ENCODE measurements at regions not wholly inside any gene's neighbourhood (a gene's known extent, or its start where the extent isn't known, plus 50 kb on each side); places are given as distances from the start of the nearest gene placed in this dataset.
A peak's percentile ranks its signal among the peaks of the same experiment; 100 is the strongest.

DNA sequence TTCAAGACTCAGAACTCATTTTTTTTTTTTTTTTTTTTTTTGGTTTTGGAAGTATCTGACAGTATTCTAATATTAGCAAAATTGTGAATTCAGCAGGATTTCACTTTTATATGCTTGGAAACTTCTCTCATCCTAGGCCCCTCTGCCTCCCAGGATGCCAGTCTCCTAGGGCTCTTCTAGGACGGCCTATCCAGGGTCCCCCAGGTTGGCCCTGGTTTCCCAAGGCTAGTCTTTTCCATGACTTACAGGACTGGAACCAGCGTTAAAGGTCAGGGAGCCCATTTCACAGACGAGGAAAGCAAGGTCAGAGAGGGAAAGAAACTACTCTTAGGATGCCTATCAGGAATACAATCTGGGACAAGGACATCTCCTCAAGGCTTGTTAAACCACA lies 412.5 kb downstream of the PTPRU start:
- Histone ChIP-seq H3K36me3 (ENCODE audit: control insufficient read depth, insufficient read depth, low read length) (no peaks in the 10 kb centered on the region), H3K27me3 (ENCODE audit: control insufficient read depth, insufficient read depth, low read length, poor library complexity, severe bottlenecking) (no peaks in the 10 kb centered on the region), H3K4me1 (ENCODE audit: control insufficient read depth, insufficient read depth, low read length) (no peaks in the 10 kb centered on the region), H3K9me3 (ENCODE audit: control insufficient read depth, low read length) (no peaks in the 10 kb centered on the region), H3K9ac (ENCODE audit: extremely low read depth, low read length, poor library complexity, severe bottlenecking) (no peak overlapping the region), H3K4me3 (ENCODE audit: low read length) (no peak overlapping the region), H3K27ac (ENCODE audit: low read depth, low read length) (no peak overlapping the region)
- no peak overlapping the region for H3K27ac Mint-ChIP-seq
- peaks cover 11% of the 10 kb centered on the region for H3K4me1 Mint-ChIP-seq
- H3K4me3 Mint-ChIP-seq, result no peak overlapping the region
- no peaks in the 10 kb centered on the region for H3K36me3 Mint-ChIP-seq (ENCODE audit: low read depth)
- DNase-seq, result peak; percentile 4
- peaks cover 45% of the 10 kb centered on the region for H3K27me3 Mint-ChIP-seq (ENCODE audit: insufficient read depth)
- no peaks in the 10 kb centered on the region for H3K9me3 Mint-ChIP-seq
- WGBS, 2 experiments (ENCODE audit: insufficient coverage in 1 of 2, insufficient read length in 1 of 2), result 94 to 97% methylated on average over 3 of the region's 3 CpGs
- TF ChIP-seq, protein P1, sequence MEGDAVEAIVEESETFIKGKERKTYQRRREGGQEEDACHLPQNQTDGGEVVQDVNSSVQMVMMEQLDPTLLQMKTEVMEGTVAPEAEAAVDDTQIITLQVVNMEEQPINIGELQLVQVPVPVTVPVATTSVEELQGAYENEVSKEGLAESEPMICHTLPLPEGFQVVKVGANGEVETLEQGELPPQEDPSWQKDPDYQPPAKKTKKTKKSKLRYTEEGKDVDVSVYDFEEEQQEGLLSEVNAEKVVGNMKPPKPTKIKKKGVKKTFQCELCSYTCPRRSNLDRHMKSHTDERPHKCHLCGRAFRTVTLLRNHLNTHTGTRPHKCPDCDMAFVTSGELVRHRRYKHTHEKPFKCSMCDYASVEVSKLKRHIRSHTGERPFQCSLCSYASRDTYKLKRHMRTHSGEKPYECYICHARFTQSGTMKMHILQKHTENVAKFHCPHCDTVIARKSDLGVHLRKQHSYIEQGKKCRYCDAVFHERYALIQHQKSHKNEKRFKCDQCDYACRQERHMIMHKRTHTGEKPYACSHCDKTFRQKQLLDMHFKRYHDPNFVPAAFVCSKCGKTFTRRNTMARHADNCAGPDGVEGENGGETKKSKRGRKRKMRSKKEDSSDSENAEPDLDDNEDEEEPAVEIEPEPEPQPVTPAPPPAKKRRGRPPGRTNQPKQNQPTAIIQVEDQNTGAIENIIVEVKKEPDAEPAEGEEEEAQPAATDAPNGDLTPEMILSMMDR (conservative IDR thresholded peaks at IDR 0.05), result no peak

DNA sequence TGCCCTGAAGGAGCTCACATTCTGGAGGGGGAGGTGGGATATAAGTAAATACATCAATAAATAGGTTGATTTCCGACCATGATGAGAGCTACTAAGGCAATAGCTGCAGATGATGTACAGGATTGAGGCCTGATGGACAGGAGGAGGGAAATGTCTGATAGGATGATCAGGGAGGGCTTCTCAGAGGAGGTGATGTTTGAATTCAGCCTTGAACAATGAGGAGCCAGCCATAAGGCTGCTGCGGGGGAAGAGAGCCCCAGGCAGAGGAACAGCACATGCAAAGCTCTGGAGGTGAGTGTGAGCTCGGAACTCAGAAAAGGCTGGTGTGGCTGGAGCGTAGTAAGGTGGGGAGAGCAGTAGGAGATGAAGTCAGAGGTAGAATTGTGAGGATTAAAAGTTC lies 411.7 kb downstream of the PTPRU start:
- TF ChIP-seq, protein P1 (conservative IDR thresholded peaks at IDR 0.05), result no peak
- 82 to 84% methylated on average over 4 of the region's 4 CpGs for WGBS, 2 experiments (ENCODE audit: insufficient coverage in 1 of 2, insufficient read length in 1 of 2)
- Mint-ChIP-seq H3K36me3 (ENCODE audit: low read depth) (no peaks in the 10 kb centered on the region), H3K4me3 (no peak overlapping the region), H3K27me3 (ENCODE audit: insufficient read depth) (peaks cover 50% of the 10 kb centered on the region), H3K4me1 (peaks cover 11% of the 10 kb centered on the region), H3K9me3 (no peaks in the 10 kb centered on the region), H3K27ac (no peak overlapping the region)
- Histone ChIP-seq H3K9me3 (ENCODE audit: control insufficient read depth, low read length) (no peaks in the 10 kb centered on the region), H3K36me3 (ENCODE audit: control insufficient read depth, insufficient read depth, low read length) (no peaks in the 10 kb centered on the region), H3K27me3 (ENCODE audit: control insufficient read depth, insufficient read depth, low read length, poor library complexity, severe bottlenecking) (no peaks in the 10 kb centered on the region), H3K4me3 (ENCODE audit: low read length) (no peak overlapping the region), H3K9ac (ENCODE audit: extremely low read depth, low read length, poor library complexity, severe bottlenecking) (no peak overlapping the region), H3K4me1 (ENCODE audit: control insufficient read depth, insufficient read depth, low read length) (no peaks in the 10 kb centered on the region), H3K27ac (ENCODE audit: low read depth, low read length) (no peak overlapping the region)
- peak; percentile 24 for DNase-seq

DNA sequence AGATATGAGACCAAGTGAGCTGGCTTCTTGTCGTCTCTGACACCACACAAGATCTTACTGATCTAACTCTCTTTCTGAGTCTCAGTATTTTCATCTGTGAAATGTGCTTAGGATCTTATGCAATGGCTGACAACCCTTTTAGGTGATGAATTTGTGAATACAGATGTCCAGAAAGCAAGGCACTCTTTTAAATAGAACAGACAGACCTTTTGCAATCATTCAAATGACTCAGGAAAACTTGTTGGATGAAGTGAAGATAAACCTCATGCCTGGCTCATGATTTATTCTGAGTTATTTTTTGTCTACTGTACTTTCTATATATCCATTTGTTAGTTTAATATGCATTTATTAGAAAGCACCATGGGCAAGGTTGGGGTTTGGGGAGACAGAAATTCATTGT lies 411.3 kb downstream of the PTPRU start:
- Mint-ChIP-seq H3K36me3 (ENCODE audit: low read depth) (no peaks in the 10 kb centered on the region), H3K4me3 (no peak overlapping the region), H3K4me1 (peaks cover 11% of the 10 kb centered on the region), H3K27ac (no peak overlapping the region), H3K9me3 (no peaks in the 10 kb centered on the region), H3K27me3 (ENCODE audit: insufficient read depth) (peaks cover 54% of the 10 kb centered on the region)
- Histone ChIP-seq H3K27me3 (ENCODE audit: control insufficient read depth, insufficient read depth, low read length, poor library complexity, severe bottlenecking) (no peaks in the 10 kb centered on the region), H3K9me3 (ENCODE audit: control insufficient read depth, low read length) (no peaks in the 10 kb centered on the region), H3K27ac (ENCODE audit: low read depth, low read length) (no peak overlapping the region), H3K4me1 (ENCODE audit: control insufficient read depth, insufficient read depth, low read length) (no peaks in the 10 kb centered on the region), H3K9ac (ENCODE audit: extremely low read depth, low read length, poor library complexity, severe bottlenecking) (no peak overlapping the region), H3K4me3 (ENCODE audit: low read length) (no peak overlapping the region), H3K36me3 (ENCODE audit: control insufficient read depth, insufficient read depth, low read length) (no peaks in the 10 kb centered on the region)
- TF ChIP-seq, protein P1 (conservative IDR thresholded peaks at IDR 0.05), result no peak
- WGBS, 2 experiments (ENCODE audit: insufficient coverage in 1 of 2, insufficient read length in 1 of 2), result 94% methylated on average over 1 of the region's 1 CpG; no CpG with 5 or more reads in 1 of the 2 experiments
- no peak for DNase-seq

Data from endodermal cell (in vitro differentiated cells).